ENCODE measurements at regions not wholly inside any gene's neighbourhood (a gene's known extent, or its start where the extent isn't known, plus 50 kb on each side); places are given as distances from the start of the nearest gene placed in this dataset.

DNA sequence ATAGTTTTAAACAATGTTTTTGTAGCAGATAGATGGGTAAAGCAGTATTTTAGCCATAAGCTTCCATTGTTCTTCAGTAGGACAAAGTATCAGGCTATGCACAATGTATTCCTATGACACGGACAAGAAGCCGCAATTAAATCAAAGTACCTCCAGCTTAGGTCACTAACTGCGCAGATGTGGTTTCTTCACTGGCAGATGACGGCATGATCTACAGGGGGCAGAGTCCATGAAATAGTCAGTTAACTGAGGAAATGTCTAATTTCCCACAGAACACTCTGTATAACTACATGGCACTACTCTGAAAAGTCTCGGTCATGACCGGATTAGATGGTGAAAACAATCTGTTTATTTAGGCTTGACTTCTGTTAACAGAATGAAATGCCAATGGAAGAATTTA is 120.7 kb upstream of the TRPM3 start:
- H3K9me3 ChIP-seq (ENCODE audit: control insufficient read depth, low read length) = no peaks in the 10 kb centered on the region
- H3K27me3 ChIP-seq (ENCODE audit: control insufficient read depth, insufficient read depth, low read length, poor library complexity, severe bottlenecking) = no peaks in the 10 kb centered on the region
- H3K27ac ChIP-seq (ENCODE audit: low read depth, low read length) = no peak overlapping the region
- no peaks in the 10 kb centered on the region for H3K4me1 ChIP-seq (ENCODE audit: control insufficient read depth, insufficient read depth, low read length)
- 95 to 96% methylated on average over 5 to 6 of the region's 6 CpGs for WGBS, 2 experiments (ENCODE audit: insufficient coverage in 1 of 2, insufficient read length in 1 of 2)
- Mint-ChIP-seq H3K4me1 (peaks cover 5% of the 10 kb centered on the region), H3K36me3 (ENCODE audit: low read depth) (no peaks in the 10 kb centered on the region), H3K27me3 (ENCODE audit: insufficient read depth) (no peaks in the 10 kb centered on the region), H3K9me3 (no peaks in the 10 kb centered on the region), H3K27ac (no peak overlapping the region), H3K4me3 (no peak overlapping the region)
- DNase-seq = no peak
- TF ChIP-seq, protein P1, sequence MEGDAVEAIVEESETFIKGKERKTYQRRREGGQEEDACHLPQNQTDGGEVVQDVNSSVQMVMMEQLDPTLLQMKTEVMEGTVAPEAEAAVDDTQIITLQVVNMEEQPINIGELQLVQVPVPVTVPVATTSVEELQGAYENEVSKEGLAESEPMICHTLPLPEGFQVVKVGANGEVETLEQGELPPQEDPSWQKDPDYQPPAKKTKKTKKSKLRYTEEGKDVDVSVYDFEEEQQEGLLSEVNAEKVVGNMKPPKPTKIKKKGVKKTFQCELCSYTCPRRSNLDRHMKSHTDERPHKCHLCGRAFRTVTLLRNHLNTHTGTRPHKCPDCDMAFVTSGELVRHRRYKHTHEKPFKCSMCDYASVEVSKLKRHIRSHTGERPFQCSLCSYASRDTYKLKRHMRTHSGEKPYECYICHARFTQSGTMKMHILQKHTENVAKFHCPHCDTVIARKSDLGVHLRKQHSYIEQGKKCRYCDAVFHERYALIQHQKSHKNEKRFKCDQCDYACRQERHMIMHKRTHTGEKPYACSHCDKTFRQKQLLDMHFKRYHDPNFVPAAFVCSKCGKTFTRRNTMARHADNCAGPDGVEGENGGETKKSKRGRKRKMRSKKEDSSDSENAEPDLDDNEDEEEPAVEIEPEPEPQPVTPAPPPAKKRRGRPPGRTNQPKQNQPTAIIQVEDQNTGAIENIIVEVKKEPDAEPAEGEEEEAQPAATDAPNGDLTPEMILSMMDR (conservative IDR thresholded peaks at IDR 0.05) = no peak
- no peak overlapping the region for H3K4me3 ChIP-seq (ENCODE audit: low read length)
- H3K36me3 ChIP-seq (ENCODE audit: control insufficient read depth, insufficient read depth, low read length) = no peaks in the 10 kb centered on the region
- no peak overlapping the region for H3K9ac ChIP-seq (ENCODE audit: extremely low read depth, low read length, poor library complexity, severe bottlenecking)

DNA sequence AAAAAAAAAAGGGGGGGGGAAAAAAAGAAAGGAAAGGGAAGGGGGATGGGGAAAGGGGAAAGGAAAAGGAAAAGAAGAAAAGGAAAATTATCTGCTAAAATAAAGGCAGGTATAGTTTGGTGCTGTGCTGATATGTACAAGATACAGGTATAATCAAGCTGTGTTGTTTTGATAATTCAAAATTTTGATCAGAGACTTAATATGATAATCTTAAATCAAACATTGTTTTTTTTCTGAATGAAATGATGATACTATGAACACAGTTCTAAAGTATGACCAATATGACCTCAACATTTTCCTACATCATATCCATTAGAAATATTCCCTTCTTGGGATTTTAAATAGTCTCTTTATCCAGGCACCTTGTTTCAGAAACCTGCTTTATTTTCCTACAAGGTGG is 115.6 kb upstream of the TRPM3 start:
- H3K9me3 Mint-ChIP-seq = no peaks in the 10 kb centered on the region

DNA sequence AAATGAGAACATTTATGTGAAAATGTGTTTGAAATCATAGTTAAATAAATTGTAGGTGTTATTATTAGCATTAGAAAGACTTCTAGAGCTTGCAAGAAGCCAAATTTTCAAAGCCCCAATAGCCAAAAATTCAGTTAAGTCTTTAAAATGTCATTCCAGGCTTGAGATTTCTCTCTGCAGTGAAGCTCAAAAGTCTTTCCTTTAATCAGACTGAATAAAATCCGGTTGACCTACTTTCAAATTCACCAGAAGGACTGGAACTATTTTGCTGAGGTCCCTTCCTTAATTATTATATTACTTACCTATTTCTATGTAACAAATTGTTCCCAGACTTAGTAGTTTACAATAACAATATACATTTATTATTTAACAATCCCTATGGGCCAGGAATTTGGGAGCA is 112.2 kb upstream of the TRPM3 start:
- Histone ChIP-seq H3K4me3 (ENCODE audit: low read length) (no peak overlapping the region), H3K4me1 (ENCODE audit: control insufficient read depth, insufficient read depth, low read length) (no peaks in the 10 kb centered on the region), H3K36me3 (ENCODE audit: control insufficient read depth, insufficient read depth, low read length) (no peaks in the 10 kb centered on the region), H3K27ac (ENCODE audit: low read depth, low read length) (no peak overlapping the region), H3K9ac (ENCODE audit: extremely low read depth, low read length, poor library complexity, severe bottlenecking) (no peak overlapping the region), H3K27me3 (ENCODE audit: control insufficient read depth, insufficient read depth, low read length, poor library complexity, severe bottlenecking) (no peaks in the 10 kb centered on the region), H3K9me3 (ENCODE audit: control insufficient read depth, low read length) (no peaks in the 10 kb centered on the region)
- no peak for DNase-seq
- Mint-ChIP-seq H3K27me3 (ENCODE audit: insufficient read depth) (no peaks in the 10 kb centered on the region), H3K27ac (no peak overlapping the region), H3K4me3 (no peak overlapping the region), H3K9me3 (no peaks in the 10 kb centered on the region), H3K36me3 (ENCODE audit: low read depth) (no peaks in the 10 kb centered on the region), H3K4me1 (peaks cover 3% of the 10 kb centered on the region)
- TF ChIP-seq, protein P1 (conservative IDR thresholded peaks at IDR 0.05) = no peak
- WGBS, 2 experiments (ENCODE audit: insufficient coverage in 1 of 2, insufficient read length in 1 of 2) = 83 to 94% methylated on average over 1 of the region's 1 CpG

More for the DNA sequence above, 115.6 kb upstream of the TRPM3 start:
- no peaks in the 10 kb centered on the region for H3K36me3 ChIP-seq (ENCODE audit: control insufficient read depth, insufficient read depth, low read length)
- no peak for DNase-seq
- no peaks in the 10 kb centered on the region for H3K9me3 ChIP-seq (ENCODE audit: control insufficient read depth, low read length)
- Mint-ChIP-seq H3K4me1 (no peaks in the 10 kb centered on the region), H3K36me3 (ENCODE audit: low read depth) (no peaks in the 10 kb centered on the region), H3K27me3 (ENCODE audit: insufficient read depth) (no peaks in the 10 kb centered on the region), H3K4me3 (no peak overlapping the region), H3K27ac (no peak overlapping the region)
- no peak overlapping the region for H3K9ac ChIP-seq (ENCODE audit: extremely low read depth, low read length, poor library complexity, severe bottlenecking)
- H3K27me3 ChIP-seq (ENCODE audit: control insufficient read depth, insufficient read depth, low read length, poor library complexity, severe bottlenecking) = no peaks in the 10 kb centered on the region
- TF ChIP-seq, protein P1 (conservative IDR thresholded peaks at IDR 0.05) = no peak
- no peaks in the 10 kb centered on the region for H3K4me1 ChIP-seq (ENCODE audit: control insufficient read depth, insufficient read depth, low read length)
- H3K4me3 ChIP-seq (ENCODE audit: low read length) = no peak overlapping the region
- H3K27ac ChIP-seq (ENCODE audit: low read depth, low read length) = no peak overlapping the region

Measured in endodermal cell (in vitro differentiated cells).